Astrocyte (in vitro differentiated cells and primary cell): ENCODE measurements at regions not wholly inside any gene's neighbourhood (a gene's known extent, or its start where the extent isn't known, plus 50 kb on each side); places are given as distances from the start of the nearest gene placed in this dataset.

Source experiments
- DNase-seq: peaks from one replicate; pipeline ENCODE4 v3.0.0-alpha.2; 2010; ENCODE audit warnings: low read depth
- FAIRE-seq: peaks from 2 replicates; lab custom pipeline; 2011; peaks lifted over from hg19 to GRCh38; lab: Jason Lieb, UNC
- H2AFZ ChIP-seq: 2 replicates; pipeline ENCODE4 v1.6.0; 2012; ENCODE audit warnings: low read depth, low read length, inconsistent platforms
- H3K27ac ChIP-seq: 2 replicates; pipeline ENCODE4 v1.5.1; 2011; ENCODE audit warnings: low read depth, low read length, inconsistent platforms
- H3K27me3 ChIP-seq: 2 replicates; pipeline ENCODE4 v1.6.0; 2011; ENCODE audit warnings: low read length, inconsistent platforms; ENCODE audit not compliant: insufficient read depth
- H3K36me3 ChIP-seq: 2 replicates; pipeline ENCODE4 v1.5.1; 2011; ENCODE audit warnings: low read length, inconsistent platforms; ENCODE audit not compliant: insufficient read depth
- H3K4me1 ChIP-seq: 2 replicates; pipeline ENCODE4 v1.5.1; 2011; ENCODE audit warnings: low read length, inconsistent platforms; ENCODE audit not compliant: insufficient read depth
- H3K4me2 ChIP-seq: 2 replicates; pipeline ENCODE4 v1.6.0; 2012; ENCODE audit warnings: low read length, inconsistent platforms
- H3K4me3 ChIP-seq: 2 replicates; pipeline ENCODE4 v1.5.1; 2011; ENCODE audit warnings: low read depth, mild to moderate bottlenecking, low read length, inconsistent platforms; ENCODE audit not compliant: insufficient read depth
- H3K79me2 ChIP-seq: 2 replicates; pipeline ENCODE4 v1.6.0; 2012; ENCODE audit warnings: mild to moderate bottlenecking, low read length, inconsistent platforms; ENCODE audit not compliant: insufficient read depth
- H3K9ac ChIP-seq: 2 replicates; pipeline ENCODE4 v1.6.0; 2012; ENCODE audit warnings: mild to moderate bottlenecking, low read length, inconsistent platforms
- H3K9me3 ChIP-seq: 2 replicates; pipeline ENCODE4 v1.5.1; 2012; ENCODE audit warnings: low read depth, mild to moderate bottlenecking, low read length, inconsistent platforms; ENCODE audit not compliant: insufficient read depth
- H4K20me1 ChIP-seq: 2 replicates; pipeline ENCODE4 v1.6.0; 2012; ENCODE audit warnings: low read length, inconsistent platforms; ENCODE audit not compliant: insufficient read depth
- H3K27ac Mint-ChIP-seq: one replicate; pipeline ENCODE4 v1.8.0; 2021; ENCODE audit warnings: mild to moderate bottlenecking, mixed read lengths; ENCODE audit not compliant: unreplicated experiment
- H3K27me3 Mint-ChIP-seq: one replicate; pipeline ENCODE4 v1.8.0; 2021; ENCODE audit warnings: low read depth, mixed read lengths; ENCODE audit not compliant: unreplicated experiment
- H3K36me3 Mint-ChIP-seq: one replicate; pipeline ENCODE4 v1.8.0; 2021; ENCODE audit warnings: low read depth, mixed read lengths; ENCODE audit not compliant: unreplicated experiment
- H3K4me1 Mint-ChIP-seq: one replicate; pipeline ENCODE4 v1.8.0; 2021; ENCODE audit warnings: low read depth, mixed read lengths; ENCODE audit not compliant: unreplicated experiment
- H3K4me3 Mint-ChIP-seq: one replicate; pipeline ENCODE4 v1.8.0; 2021; ENCODE audit warnings: mild to moderate bottlenecking, moderate library complexity, mixed read lengths; ENCODE audit not compliant: unreplicated experiment
- H3K9me3 Mint-ChIP-seq: one replicate; pipeline ENCODE4 v1.8.0; 2021; ENCODE audit warnings: mild to moderate bottlenecking, mixed read lengths; ENCODE audit not compliant: unreplicated experiment
- EZH2 ChIP-seq: IDR thresholded peaks from 2 replicates; pipeline ENCODE4 v1.6.1; 2012; ENCODE audit warnings: mild to moderate bottlenecking, low read length, inconsistent platforms; ENCODE audit not compliant: insufficient read depth
- TF ChIP-seq, protein P1 (sequence below): IDR thresholded peaks from 2 replicates; pipeline ENCODE4 v1.5.1; 2011; ENCODE audit warnings: low read depth, mild to moderate bottlenecking, inconsistent platforms, low read length, moderate library complexity; ENCODE audit not compliant: insufficient read depth

DNA sequence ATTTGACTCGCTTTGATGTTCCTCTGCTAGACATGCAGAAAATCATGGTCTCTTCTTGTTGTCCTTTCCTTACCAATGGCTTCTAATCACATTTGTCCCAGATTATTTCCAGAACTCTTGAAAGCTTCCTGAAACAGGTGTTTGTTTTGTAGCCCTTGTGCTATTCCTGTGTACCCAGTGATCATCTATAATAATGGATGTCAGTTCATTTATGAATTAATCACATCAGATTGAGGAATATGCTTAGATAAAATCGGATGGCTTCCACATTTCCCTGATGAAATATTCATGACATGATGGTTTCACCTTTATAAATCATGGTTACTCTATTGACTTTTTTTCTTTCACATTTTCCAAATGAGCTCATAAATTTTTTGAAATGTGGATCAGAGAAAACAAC is 359.0 kb upstream of the DMAC1 start:
- no peak for DNase-seq
- no peaks in the 10 kb centered on the region for H4K20me1 ChIP-seq
- H3K36me3 ChIP-seq: no peaks in the 10 kb centered on the region
- H3K27ac Mint-ChIP-seq: no peak overlapping the region
- H3K27me3 Mint-ChIP-seq: no peaks in the 10 kb centered on the region
- no peak overlapping the region for H3K9ac ChIP-seq
- TF ChIP-seq, protein P1, sequence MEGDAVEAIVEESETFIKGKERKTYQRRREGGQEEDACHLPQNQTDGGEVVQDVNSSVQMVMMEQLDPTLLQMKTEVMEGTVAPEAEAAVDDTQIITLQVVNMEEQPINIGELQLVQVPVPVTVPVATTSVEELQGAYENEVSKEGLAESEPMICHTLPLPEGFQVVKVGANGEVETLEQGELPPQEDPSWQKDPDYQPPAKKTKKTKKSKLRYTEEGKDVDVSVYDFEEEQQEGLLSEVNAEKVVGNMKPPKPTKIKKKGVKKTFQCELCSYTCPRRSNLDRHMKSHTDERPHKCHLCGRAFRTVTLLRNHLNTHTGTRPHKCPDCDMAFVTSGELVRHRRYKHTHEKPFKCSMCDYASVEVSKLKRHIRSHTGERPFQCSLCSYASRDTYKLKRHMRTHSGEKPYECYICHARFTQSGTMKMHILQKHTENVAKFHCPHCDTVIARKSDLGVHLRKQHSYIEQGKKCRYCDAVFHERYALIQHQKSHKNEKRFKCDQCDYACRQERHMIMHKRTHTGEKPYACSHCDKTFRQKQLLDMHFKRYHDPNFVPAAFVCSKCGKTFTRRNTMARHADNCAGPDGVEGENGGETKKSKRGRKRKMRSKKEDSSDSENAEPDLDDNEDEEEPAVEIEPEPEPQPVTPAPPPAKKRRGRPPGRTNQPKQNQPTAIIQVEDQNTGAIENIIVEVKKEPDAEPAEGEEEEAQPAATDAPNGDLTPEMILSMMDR: no peak
- TF ChIP-seq EZH2: no peak
- no peak overlapping the region for H3K4me2 ChIP-seq
- no peaks in the 10 kb centered on the region for H3K9me3 ChIP-seq
- no peaks in the 10 kb centered on the region for H3K36me3 Mint-ChIP-seq
- H3K4me3 Mint-ChIP-seq: no peak overlapping the region
- H3K4me3 ChIP-seq: no peak overlapping the region
- no peaks in the 10 kb centered on the region for H3K9me3 Mint-ChIP-seq
- no peak overlapping the region for H2AFZ ChIP-seq
- no peaks in the 10 kb centered on the region for H3K4me1 Mint-ChIP-seq
- no peaks in the 10 kb centered on the region for H3K4me1 ChIP-seq
- no peak for FAIRE-seq
- H3K79me2 ChIP-seq: no peaks in the 10 kb centered on the region
- H3K27ac ChIP-seq: no peak overlapping the region
- no peaks in the 10 kb centered on the region for H3K27me3 ChIP-seq

DNA sequence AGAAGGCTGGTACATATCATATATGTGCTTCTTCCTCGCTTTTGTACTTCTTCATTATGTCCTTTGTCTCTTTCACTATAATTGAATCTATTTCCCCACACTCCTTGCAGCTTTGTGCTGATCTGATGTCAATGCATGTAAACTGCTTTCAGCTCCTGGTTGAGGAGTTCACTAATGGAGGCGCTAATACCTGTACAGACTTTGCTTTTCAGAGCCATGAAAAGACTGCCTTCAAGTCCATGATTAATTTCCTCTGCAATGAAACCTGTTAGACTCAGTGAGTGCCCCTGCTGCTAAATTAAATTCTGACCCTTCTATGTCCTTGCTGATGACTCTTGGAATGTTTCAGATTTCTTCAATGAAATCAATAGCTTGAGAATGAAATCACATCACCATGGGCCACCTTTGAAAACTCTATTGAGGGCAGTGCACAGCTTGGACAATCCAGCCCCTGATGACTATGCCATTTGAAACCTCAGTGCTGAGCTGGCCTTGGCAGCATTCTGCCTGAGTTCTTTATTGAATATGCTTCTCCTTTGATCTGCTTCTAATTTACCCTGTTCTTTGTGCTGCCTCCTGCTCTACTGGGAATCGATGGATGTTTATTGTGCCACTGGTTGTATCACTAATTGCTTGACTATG is 358.2 kb upstream of the DMAC1 start:
- no peaks in the 10 kb centered on the region for H4K20me1 ChIP-seq
- no peaks in the 10 kb centered on the region for H3K4me1 ChIP-seq
- Mint-ChIP-seq H3K27me3 (no peaks in the 10 kb centered on the region), H3K4me3 (no peak overlapping the region), H3K36me3 (no peaks in the 10 kb centered on the region), H3K4me1 (no peaks in the 10 kb centered on the region), H3K27ac (no peak overlapping the region), H3K9me3 (no peaks in the 10 kb centered on the region)
- no peak overlapping the region for H2AFZ ChIP-seq
- H3K79me2 ChIP-seq: no peaks in the 10 kb centered on the region
- TF ChIP-seq, protein P1: no peak
- no peak for TF ChIP-seq EZH2
- no peak overlapping the region for H3K9ac ChIP-seq
- H3K4me3 ChIP-seq: no peak overlapping the region
- H3K9me3 ChIP-seq: no peaks in the 10 kb centered on the region
- no peak for DNase-seq
- FAIRE-seq: no peak
- no peaks in the 10 kb centered on the region for H3K27me3 ChIP-seq
- H3K36me3 ChIP-seq: no peaks in the 10 kb centered on the region
- H3K27ac ChIP-seq: no peak overlapping the region
- no peak overlapping the region for H3K4me2 ChIP-seq

DNA sequence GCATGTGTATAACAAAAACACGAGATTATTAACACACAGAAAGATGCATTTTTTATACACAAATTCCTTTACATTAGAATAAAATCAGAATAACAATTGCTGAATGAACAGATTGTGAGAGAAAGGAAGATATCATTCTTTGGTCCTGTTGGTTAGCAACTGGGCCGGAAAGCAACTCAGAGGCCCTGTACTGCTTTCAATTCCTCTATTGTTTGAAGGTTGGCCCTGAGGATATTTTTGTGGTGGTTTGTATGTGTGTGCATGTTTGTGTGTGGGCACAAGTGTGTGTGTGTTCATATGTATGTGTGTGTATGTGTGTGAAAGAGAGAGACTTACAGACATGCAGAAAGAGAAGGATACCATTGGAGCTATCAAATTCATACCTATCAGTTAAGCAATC is 356.8 kb upstream of the DMAC1 start:
- Mint-ChIP-seq H3K9me3 (no peaks in the 10 kb centered on the region), H3K4me3 (no peak overlapping the region), H3K4me1 (no peaks in the 10 kb centered on the region), H3K27ac (no peak overlapping the region), H3K27me3 (no peaks in the 10 kb centered on the region), H3K36me3 (no peaks in the 10 kb centered on the region)
- Histone ChIP-seq H3K4me3 (no peak overlapping the region), H3K27me3 (no peaks in the 10 kb centered on the region), H4K20me1 (no peaks in the 10 kb centered on the region), H3K27ac (no peak overlapping the region), H3K4me2 (no peak overlapping the region), H3K4me1 (no peaks in the 10 kb centered on the region), H3K36me3 (no peaks in the 10 kb centered on the region), H3K9me3 (no peaks in the 10 kb centered on the region), H2AFZ (no peak overlapping the region), H3K79me2 (no peaks in the 10 kb centered on the region), H3K9ac (no peak overlapping the region)
- no peak for TF ChIP-seq EZH2
- TF ChIP-seq, protein P1: no peak
- FAIRE-seq (no peak), DNase-seq (no peak)
